Lung (tissue), 11 donors: ENCODE measurements at regions not wholly inside any gene's neighbourhood (a gene's known extent, or its start where the extent isn't known, plus 50 kb on each side); places are given as distances from the start of the nearest gene placed in this dataset.

Source experiments
- ATAC-seq: fragments of 200-7000 bp; cut with Tn5 transposase; one replicate; pipeline ENCODE4 v1.9.1; 2020; ENCODE audit warnings: moderate number of reproducible peaks; ENCODE audit not compliant: insufficient read depth, low FRiP score
- DNase-seq, 3 donors: peaks; one replicate each; pipeline ENCODE4 v3.0.0-alpha.2; 2013 to 2017
- H3K27ac ChIP-seq, 2 donors: one replicate each; pipeline ENCODE4 v1.5.1; 2013; ENCODE audit warnings: mild to moderate bottlenecking in 2 of 2, moderate library complexity in 2 of 2, control low read depth in 1 of 2, inconsistent platforms in 1 of 2, low read depth in 1 of 2, low read length in 1 of 2
- H3K27me3 ChIP-seq, 3 donors: one replicate each; pipeline ENCODE4 v1.5.1; 2013; ENCODE audit warnings: low read length in 2 of 3; ENCODE audit not compliant: control insufficient read depth in 3 of 3, insufficient read depth in 3 of 3
- H3K36me3 ChIP-seq, 4 donors: one replicate each; pipeline ENCODE4 v1.5.1; 2013; ENCODE audit warnings: low read length in 4 of 4, mild to moderate bottlenecking in 1 of 4, moderate library complexity in 1 of 4; ENCODE audit not compliant: control insufficient read depth in 4 of 4, insufficient read depth in 4 of 4
- H3K4me1 ChIP-seq, 5 donors: one replicate each; pipeline ENCODE4 v1.5.1; 2013; ENCODE audit warnings: low read length in 5 of 5, mild to moderate bottlenecking in 2 of 5, moderate library complexity in 1 of 5; ENCODE audit not compliant: control insufficient read depth in 5 of 5, insufficient read depth in 5 of 5
- H3K4me3 ChIP-seq: one replicate; pipeline ENCODE4 v1.5.1; 2013; ENCODE audit warnings: mild to moderate bottlenecking, control low read depth, moderate library complexity
- H3K9ac ChIP-seq, 2 donors: one replicate each; pipeline ENCODE4 v1.5.1; 2013; ENCODE audit warnings: low read length in 2 of 2, control low read depth in 1 of 2; ENCODE audit not compliant: insufficient read depth in 1 of 2
- H3K9me3 ChIP-seq, 4 donors: one replicate each; pipeline ENCODE4 v1.5.1; 2013; ENCODE audit warnings: low read length in 3 of 4, mild to moderate bottlenecking in 1 of 4, moderate library complexity in 1 of 4; ENCODE audit not compliant: control insufficient read depth in 4 of 4, insufficient read depth in 3 of 4
- WGBS, 2 donors: extraction: QIAGEN DNeasy Blood & Tissue Kit; methylation state at CpG; one replicate each; pipeline ENCODE4 v1.1.7; 2013; 5-methylcytosine and 5-hydroxymethylcytosine counted together
- TF ChIP-seq, protein P1 (sequence below): IDR thresholded peaks from 2 replicates; pipeline ENCODE4 v1.5.1; 2012; ENCODE audit warnings: mild to moderate bottlenecking; ENCODE audit errors: control extremely low read depth, extremely low read depth
- donor health status: control.
- donor health status: control.
- donor health status: Bipolar disorder and iron deficiency.
- donor health status: healthy.
- donor health status: DM: yes; HTN: yes; CAD: no.

DNA sequence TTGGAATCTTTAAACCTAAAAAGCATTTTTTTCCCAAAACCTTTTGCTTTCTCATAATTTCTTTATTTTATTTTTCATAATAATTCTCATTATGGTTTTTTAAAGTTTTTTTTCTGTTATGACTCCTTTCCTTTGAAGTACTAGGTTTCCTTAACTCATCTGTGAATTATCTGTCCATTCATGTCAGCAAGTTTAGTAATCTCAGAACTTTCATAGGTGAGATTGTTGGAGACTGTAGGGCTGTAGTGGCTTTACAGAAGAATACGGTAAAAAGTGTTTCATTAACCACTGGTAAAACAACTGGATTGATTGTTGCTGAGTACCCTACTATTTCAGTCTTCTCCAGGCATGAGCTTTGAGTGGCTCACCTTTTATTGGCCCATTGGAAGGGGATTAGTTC, 361.7 kb upstream of the PPP1R2C start:
- WGBS, 2 donors: 78 to 92% methylated on average over 1 of the region's 1 CpG
- Histone ChIP-seq H3K9ac (no peak overlapping the region), H3K36me3 (no peaks in the 10 kb centered on the region), H3K4me1 (no peaks in the 10 kb centered on the region), H3K27ac (no peak overlapping the region), H3K4me3 (no peak overlapping the region), H3K9me3 (no peaks in the 10 kb centered on the region), H3K27me3 (peaks cover 2 to 9% (median 4%) of the 10 kb centered on the region in 3 donors)
- TF ChIP-seq, protein P1, sequence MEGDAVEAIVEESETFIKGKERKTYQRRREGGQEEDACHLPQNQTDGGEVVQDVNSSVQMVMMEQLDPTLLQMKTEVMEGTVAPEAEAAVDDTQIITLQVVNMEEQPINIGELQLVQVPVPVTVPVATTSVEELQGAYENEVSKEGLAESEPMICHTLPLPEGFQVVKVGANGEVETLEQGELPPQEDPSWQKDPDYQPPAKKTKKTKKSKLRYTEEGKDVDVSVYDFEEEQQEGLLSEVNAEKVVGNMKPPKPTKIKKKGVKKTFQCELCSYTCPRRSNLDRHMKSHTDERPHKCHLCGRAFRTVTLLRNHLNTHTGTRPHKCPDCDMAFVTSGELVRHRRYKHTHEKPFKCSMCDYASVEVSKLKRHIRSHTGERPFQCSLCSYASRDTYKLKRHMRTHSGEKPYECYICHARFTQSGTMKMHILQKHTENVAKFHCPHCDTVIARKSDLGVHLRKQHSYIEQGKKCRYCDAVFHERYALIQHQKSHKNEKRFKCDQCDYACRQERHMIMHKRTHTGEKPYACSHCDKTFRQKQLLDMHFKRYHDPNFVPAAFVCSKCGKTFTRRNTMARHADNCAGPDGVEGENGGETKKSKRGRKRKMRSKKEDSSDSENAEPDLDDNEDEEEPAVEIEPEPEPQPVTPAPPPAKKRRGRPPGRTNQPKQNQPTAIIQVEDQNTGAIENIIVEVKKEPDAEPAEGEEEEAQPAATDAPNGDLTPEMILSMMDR: no peak
- DNase-seq (no peak), ATAC-seq (no peak)

DNA sequence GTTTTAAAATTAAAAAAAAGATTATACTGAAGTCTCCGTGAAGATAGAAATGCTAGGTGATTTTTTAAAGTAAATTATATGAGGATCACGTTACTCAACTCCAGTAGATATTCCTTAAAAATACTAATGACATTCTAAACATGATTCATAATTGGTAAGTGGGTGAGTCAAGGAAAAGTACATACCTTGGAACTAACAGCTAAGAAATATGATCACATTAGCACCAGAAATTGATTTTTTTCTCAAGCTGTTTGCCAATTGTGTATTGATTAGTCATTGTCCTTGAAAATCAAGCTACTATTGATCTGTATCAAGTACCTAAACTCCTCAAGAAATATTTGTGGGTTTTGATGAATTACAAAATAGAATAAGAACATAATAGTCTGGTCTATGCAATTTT, 362.6 kb upstream of the PPP1R2C start:
- H3K4me3 ChIP-seq: no peak overlapping the region
- no peak overlapping the region for H3K27ac ChIP-seq
- no peak overlapping the region for H3K9ac ChIP-seq
- DNase-seq: no peak
- TF ChIP-seq, protein P1: no peak
- H3K4me1 ChIP-seq: no peaks in the 10 kb centered on the region
- no peak for ATAC-seq
- peaks cover 2 to 9% (median 4%) of the 10 kb centered on the region in 3 donors for H3K27me3 ChIP-seq
- no peaks in the 10 kb centered on the region for H3K9me3 ChIP-seq
- no peaks in the 10 kb centered on the region for H3K36me3 ChIP-seq
- 68 to 95% methylated on average over 2 of the region's 2 CpGs for WGBS, 2 donors

DNA sequence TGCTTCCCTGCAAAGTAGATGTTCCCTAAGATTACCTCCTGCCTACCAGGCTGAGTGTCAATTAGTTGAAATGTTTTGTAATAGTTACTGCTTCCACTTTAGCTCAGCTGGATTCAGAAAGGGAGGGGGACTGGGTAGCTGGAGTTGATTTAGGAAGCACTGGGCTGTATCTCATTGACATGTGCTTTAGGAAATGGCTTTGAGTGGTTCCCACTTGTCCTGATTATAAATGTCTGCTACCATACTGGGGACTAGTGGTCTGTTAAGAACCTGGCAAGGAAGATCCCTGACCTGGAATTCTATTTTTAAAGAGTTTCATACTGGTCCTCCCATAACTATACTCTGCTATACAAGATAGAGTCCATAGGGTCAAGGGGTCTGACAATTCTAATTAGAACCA, 363.9 kb upstream of the PPP1R2C start:
- no peak for ATAC-seq
- no peaks in the 10 kb centered on the region for H3K9me3 ChIP-seq
- H3K9ac ChIP-seq: no peak overlapping the region
- no peaks in the 10 kb centered on the region for H3K4me1 ChIP-seq
- peaks cover 2 to 16% (median 4%) of the 10 kb centered on the region in 3 donors for H3K27me3 ChIP-seq
- H3K27ac ChIP-seq: no peak overlapping the region
- TF ChIP-seq, protein P1: no peak
- no peak for DNase-seq
- H3K4me3 ChIP-seq: no peak overlapping the region
- no peaks in the 10 kb centered on the region for H3K36me3 ChIP-seq

DNA sequence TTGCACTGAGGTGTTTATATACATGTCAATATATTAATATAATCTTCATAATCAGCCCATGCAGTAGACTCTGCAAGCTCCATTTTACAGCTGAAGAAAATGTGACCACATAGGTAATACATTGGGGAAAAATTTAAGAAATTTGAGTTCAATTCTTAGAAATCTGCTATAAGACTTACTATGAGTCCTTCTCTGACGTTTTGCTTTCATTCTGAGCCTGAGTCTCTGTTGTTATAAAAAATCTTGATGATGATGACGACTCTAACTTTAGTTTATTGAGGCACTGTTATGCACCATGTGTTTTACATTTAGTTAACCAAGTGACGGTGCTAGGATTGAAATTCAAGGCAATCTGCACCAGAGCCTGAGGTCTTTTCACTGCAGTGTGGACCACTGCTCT, 370.3 kb upstream of the PPP1R2C start:
- Histone ChIP-seq H3K27me3 (peaks cover 0 to 25% (median 5%) of the 10 kb centered on the region in 3 donors), H3K4me1 (no peaks in the 10 kb centered on the region), H3K36me3 (no peaks in the 10 kb centered on the region), H3K27ac (no peak overlapping the region), H3K9me3 (no peaks in the 10 kb centered on the region), H3K9ac (no peak overlapping the region), H3K4me3 (no peak overlapping the region)
- WGBS, 2 donors: 66 to 91% methylated on average over 3 of the region's 3 CpGs
- ATAC-seq (no peak), DNase-seq (no peak)
- TF ChIP-seq, protein P1: no peak
